ENCODE measurements at regions not wholly inside any gene's neighbourhood (a gene's known extent, or its start where the extent isn't known, plus 50 kb on each side); places are given as distances from the start of the nearest gene placed in this dataset.

DNA sequence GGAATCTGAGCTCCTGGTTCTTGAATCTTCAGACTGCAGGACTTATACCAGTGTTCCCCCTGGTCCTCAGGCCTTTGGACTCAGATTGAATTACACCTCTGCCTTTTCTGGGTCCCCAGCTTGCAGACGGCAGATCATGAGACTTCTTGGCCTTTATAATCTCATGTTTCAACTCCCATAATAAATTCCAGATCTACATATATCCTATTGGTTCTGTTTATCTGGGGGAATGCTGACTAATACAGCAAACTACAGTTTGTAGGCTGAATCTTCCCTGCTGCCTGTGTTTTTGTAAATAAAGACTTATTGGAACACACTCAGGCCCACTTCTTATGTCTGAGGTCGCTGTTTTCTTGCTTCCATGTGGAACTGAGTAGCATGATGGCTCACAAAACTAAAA lies 184.7 kb downstream of the HDGFL1 start:
- TF ChIP-seq POLR2A (IDR thresholded peaks at IDR 0.05) (no peak), EP300 (IDR thresholded peaks at IDR 0.05) (no peak), POLR2AphosphoS5 (IDR thresholded peaks at IDR 0.05) (no peak)
- TF ChIP-seq, protein P1, sequence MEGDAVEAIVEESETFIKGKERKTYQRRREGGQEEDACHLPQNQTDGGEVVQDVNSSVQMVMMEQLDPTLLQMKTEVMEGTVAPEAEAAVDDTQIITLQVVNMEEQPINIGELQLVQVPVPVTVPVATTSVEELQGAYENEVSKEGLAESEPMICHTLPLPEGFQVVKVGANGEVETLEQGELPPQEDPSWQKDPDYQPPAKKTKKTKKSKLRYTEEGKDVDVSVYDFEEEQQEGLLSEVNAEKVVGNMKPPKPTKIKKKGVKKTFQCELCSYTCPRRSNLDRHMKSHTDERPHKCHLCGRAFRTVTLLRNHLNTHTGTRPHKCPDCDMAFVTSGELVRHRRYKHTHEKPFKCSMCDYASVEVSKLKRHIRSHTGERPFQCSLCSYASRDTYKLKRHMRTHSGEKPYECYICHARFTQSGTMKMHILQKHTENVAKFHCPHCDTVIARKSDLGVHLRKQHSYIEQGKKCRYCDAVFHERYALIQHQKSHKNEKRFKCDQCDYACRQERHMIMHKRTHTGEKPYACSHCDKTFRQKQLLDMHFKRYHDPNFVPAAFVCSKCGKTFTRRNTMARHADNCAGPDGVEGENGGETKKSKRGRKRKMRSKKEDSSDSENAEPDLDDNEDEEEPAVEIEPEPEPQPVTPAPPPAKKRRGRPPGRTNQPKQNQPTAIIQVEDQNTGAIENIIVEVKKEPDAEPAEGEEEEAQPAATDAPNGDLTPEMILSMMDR (IDR thresholded peaks at IDR 0.05) = no peak
